ENCODE measurements at regions not wholly inside any gene's neighbourhood (a gene's known extent, or its start where the extent isn't known, plus 50 kb on each side); places are given as distances from the start of the nearest gene placed in this dataset.

DNA sequence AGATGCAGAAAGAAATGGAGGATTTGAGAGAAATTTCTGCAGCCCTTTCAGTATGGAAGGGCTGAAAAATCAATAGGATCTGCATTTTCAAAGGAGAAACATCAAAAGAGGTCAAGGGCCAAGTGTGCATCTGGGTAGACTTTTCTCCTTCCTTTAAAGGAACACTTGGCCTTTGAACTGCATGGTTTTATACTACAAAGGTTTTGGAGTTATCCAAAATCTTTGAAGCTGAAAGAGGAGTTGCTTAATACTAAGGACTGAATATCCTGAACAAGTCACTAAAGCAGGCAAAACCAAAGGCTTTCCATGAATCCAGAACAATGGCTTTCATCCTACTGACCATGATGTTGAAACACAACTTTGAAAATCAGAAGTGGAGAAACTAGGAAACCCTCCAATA lies 553.7 kb upstream of the LMCD1 start:
- TF ChIP-seq, protein P1, sequence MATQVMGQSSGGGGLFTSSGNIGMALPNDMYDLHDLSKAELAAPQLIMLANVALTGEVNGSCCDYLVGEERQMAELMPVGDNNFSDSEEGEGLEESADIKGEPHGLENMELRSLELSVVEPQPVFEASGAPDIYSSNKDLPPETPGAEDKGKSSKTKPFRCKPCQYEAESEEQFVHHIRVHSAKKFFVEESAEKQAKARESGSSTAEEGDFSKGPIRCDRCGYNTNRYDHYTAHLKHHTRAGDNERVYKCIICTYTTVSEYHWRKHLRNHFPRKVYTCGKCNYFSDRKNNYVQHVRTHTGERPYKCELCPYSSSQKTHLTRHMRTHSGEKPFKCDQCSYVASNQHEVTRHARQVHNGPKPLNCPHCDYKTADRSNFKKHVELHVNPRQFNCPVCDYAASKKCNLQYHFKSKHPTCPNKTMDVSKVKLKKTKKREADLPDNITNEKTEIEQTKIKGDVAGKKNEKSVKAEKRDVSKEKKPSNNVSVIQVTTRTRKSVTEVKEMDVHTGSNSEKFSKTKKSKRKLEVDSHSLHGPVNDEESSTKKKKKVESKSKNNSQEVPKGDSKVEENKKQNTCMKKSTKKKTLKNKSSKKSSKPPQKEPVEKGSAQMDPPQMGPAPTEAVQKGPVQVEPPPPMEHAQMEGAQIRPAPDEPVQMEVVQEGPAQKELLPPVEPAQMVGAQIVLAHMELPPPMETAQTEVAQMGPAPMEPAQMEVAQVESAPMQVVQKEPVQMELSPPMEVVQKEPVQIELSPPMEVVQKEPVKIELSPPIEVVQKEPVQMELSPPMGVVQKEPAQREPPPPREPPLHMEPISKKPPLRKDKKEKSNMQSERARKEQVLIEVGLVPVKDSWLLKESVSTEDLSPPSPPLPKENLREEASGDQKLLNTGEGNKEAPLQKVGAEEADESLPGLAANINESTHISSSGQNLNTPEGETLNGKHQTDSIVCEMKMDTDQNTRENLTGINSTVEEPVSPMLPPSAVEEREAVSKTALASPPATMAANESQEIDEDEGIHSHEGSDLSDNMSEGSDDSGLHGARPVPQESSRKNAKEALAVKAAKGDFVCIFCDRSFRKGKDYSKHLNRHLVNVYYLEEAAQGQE (IDR thresholded peaks at IDR 0.05): no peak
- H3K9me3 ChIP-seq (ENCODE audit: control insufficient read depth in 4 of 4, low read length in 3 of 4): no peaks in the 10 kb centered on the region
- H3K36me3 ChIP-seq (ENCODE audit: control insufficient read depth in 4 of 4, insufficient read depth in 3 of 4, low read depth in 1 of 4, low read length in 3 of 4): no peaks in the 10 kb centered on the region
- no peak overlapping the region for H3K27ac ChIP-seq (ENCODE audit: low read depth in 1 of 2, low read length in 2 of 2)
- no peak overlapping the region for H3K9ac ChIP-seq (ENCODE audit: low read depth in 1 of 2, low read length in 2 of 2)
- no peak for DNase-seq (ENCODE audit: low spot score)
- H3K4me3 ChIP-seq (ENCODE audit: low read depth in 1 of 3, low read length in 3 of 3): no peak overlapping the region
- no peaks in the 10 kb centered on the region for H3K27me3 ChIP-seq (ENCODE audit: control insufficient read depth in 4 of 4, insufficient read depth in 4 of 4, low read length in 3 of 4)
- H3K4me1 ChIP-seq (ENCODE audit: control insufficient read depth in 4 of 4, insufficient read depth in 4 of 4, low read length in 3 of 4): no peaks in the 10 kb centered on the region

DNA sequence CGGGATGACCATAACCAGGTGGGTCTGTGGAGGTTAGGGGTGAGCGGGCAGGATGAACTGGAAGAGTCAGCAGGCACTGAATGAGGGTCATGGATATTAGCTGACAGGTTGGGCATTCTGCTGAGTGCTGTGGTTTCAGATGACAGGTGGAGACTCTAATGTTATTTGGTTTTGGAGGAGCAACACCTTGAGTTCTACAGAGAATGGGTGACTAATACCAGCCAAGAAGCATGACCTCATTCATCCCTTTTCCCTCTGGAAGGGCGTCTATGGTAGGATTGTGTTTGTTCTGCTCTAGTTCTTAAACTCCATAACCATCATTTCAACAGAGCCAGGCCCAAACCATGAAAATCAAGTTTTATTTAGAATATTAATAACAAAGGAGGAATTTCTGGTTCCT lies 550.7 kb upstream of the LMCD1 start:
- Histone ChIP-seq H3K27ac (ENCODE audit: low read depth in 1 of 2, low read length in 2 of 2) (no peak overlapping the region), H3K4me3 (ENCODE audit: low read depth in 1 of 3, low read length in 3 of 3) (no peak overlapping the region), H3K36me3 (ENCODE audit: control insufficient read depth in 4 of 4, insufficient read depth in 3 of 4, low read depth in 1 of 4, low read length in 3 of 4) (no peaks in the 10 kb centered on the region), H3K27me3 (ENCODE audit: control insufficient read depth in 4 of 4, insufficient read depth in 4 of 4, low read length in 3 of 4) (no peaks in the 10 kb centered on the region), H3K9ac (ENCODE audit: low read depth in 1 of 2, low read length in 2 of 2) (no peak overlapping the region), H3K9me3 (ENCODE audit: control insufficient read depth in 4 of 4, low read length in 3 of 4) (no peaks in the 10 kb centered on the region), H3K4me1 (ENCODE audit: control insufficient read depth in 4 of 4, insufficient read depth in 4 of 4, low read length in 3 of 4) (no peaks in the 10 kb centered on the region)
- 84% methylated on average over 3 of the region's 3 CpGs for WGBS
- DNase-seq (ENCODE audit: low spot score): no peak
- TF ChIP-seq EGR1 (IDR thresholded peaks at IDR 0.05; ENCODE audit: low read depth in 2 of 2): no peak
- TF ChIP-seq RAD21 (IDR thresholded peaks at IDR 0.05): no peak
- TF ChIP-seq, protein P2, sequence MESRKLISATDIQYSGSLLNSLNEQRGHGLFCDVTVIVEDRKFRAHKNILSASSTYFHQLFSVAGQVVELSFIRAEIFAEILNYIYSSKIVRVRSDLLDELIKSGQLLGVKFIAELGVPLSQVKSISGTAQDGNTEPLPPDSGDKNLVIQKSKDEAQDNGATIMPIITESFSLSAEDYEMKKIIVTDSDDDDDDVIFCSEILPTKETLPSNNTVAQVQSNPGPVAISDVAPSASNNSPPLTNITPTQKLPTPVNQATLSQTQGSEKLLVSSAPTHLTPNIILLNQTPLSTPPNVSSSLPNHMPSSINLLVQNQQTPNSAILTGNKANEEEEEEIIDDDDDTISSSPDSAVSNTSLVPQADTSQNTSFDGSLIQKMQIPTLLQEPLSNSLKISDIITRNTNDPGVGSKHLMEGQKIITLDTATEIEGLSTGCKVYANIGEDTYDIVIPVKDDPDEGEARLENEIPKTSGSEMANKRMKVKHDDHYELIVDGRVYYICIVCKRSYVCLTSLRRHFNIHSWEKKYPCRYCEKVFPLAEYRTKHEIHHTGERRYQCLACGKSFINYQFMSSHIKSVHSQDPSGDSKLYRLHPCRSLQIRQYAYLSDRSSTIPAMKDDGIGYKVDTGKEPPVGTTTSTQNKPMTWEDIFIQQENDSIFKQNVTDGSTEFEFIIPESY (IDR thresholded peaks at IDR 0.05): no peak
- TF ChIP-seq YY1 (IDR thresholded peaks at IDR 0.05): no peak
- TF ChIP-seq, protein P3, sequence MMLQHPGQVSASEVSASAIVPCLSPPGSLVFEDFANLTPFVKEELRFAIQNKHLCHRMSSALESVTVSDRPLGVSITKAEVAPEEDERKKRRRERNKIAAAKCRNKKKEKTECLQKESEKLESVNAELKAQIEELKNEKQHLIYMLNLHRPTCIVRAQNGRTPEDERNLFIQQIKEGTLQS (IDR thresholded peaks at IDR 0.05): no peak
- TF ChIP-seq FOXA2 (IDR thresholded peaks at IDR 0.05): no peak
- TF ChIP-seq, protein P4, sequence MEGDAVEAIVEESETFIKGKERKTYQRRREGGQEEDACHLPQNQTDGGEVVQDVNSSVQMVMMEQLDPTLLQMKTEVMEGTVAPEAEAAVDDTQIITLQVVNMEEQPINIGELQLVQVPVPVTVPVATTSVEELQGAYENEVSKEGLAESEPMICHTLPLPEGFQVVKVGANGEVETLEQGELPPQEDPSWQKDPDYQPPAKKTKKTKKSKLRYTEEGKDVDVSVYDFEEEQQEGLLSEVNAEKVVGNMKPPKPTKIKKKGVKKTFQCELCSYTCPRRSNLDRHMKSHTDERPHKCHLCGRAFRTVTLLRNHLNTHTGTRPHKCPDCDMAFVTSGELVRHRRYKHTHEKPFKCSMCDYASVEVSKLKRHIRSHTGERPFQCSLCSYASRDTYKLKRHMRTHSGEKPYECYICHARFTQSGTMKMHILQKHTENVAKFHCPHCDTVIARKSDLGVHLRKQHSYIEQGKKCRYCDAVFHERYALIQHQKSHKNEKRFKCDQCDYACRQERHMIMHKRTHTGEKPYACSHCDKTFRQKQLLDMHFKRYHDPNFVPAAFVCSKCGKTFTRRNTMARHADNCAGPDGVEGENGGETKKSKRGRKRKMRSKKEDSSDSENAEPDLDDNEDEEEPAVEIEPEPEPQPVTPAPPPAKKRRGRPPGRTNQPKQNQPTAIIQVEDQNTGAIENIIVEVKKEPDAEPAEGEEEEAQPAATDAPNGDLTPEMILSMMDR (IDR thresholded peaks at IDR 0.05; ENCODE audit: low read depth, low read length, missing input control): no peak
- TF ChIP-seq FOXA1 (IDR thresholded peaks at IDR 0.05): no peak
- no peak for TF ChIP-seq HNF4G (IDR thresholded peaks at IDR 0.05)

DNA sequence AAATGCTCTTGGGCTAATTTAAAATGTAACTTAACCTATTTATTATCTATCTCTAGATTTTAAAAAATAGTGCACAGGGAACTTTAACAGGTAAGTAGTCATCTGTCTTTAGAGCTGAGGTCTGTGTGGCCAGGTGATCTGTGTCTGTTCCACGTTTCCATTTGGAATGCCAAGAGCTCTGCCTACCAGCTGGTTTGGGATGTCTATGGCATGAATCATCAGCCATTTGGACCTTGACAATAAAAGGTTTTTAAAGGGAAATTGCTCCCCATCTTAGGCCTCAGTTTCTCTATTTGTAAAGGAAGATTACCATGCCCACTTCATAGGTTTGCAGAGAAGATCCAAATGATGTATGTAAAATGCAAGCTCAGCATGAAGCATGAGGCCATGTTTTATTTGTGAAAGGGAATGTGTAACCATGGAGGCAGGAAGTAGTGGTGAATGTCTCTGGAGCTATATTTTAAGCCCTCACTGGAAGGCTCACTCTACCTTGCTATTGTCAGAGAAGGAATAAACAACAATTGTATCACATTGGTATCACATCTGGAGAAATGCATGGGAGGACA lies 548.1 kb upstream of the LMCD1 start:
- Histone ChIP-seq H3K36me3 (ENCODE audit: control insufficient read depth in 4 of 4, insufficient read depth in 3 of 4, low read depth in 1 of 4, low read length in 3 of 4) (no peaks in the 10 kb centered on the region), H3K4me3 (ENCODE audit: low read depth in 1 of 3, low read length in 3 of 3) (no peak overlapping the region), H3K4me1 (ENCODE audit: control insufficient read depth in 4 of 4, insufficient read depth in 4 of 4, low read length in 3 of 4) (no peaks in the 10 kb centered on the region), H3K9ac (ENCODE audit: low read depth in 1 of 2, low read length in 2 of 2) (no peak overlapping the region), H3K9me3 (ENCODE audit: control insufficient read depth in 4 of 4, low read length in 3 of 4) (no peaks in the 10 kb centered on the region), H3K27ac (ENCODE audit: low read depth in 1 of 2, low read length in 2 of 2) (no peak overlapping the region), H3K27me3 (ENCODE audit: control insufficient read depth in 4 of 4, insufficient read depth in 4 of 4, low read length in 3 of 4) (no peaks in the 10 kb centered on the region)
- 69% methylated on average over 1 of the region's 1 CpG for WGBS
- DNase-seq (ENCODE audit: low spot score): no peak
- no peak for TF ChIP-seq FOXA1 (IDR thresholded peaks at IDR 0.05)
- TF ChIP-seq, protein P4 (IDR thresholded peaks at IDR 0.05; ENCODE audit: low read depth, low read length, missing input control): no peak
- no peak for TF ChIP-seq RXRA (IDR thresholded peaks at IDR 0.05)
- TF ChIP-seq, protein P2 (IDR thresholded peaks at IDR 0.05): no peak
- no peak for TF ChIP-seq TAF1 (conservative IDR thresholded peaks at IDR 0.05)
